CD4-positive, alpha-beta T cell treated with Interferon alpha-2 for 1 hour (primary cell): ENCODE measurements at regions not wholly inside any gene's neighbourhood (a gene's known extent, or its start where the extent isn't known, plus 50 kb on each side); places are given as distances from the start of the nearest gene placed in this dataset.

Experiments
- DNase-seq, 2 donors: peaks; one replicate each; pipeline ENCODE4 v3.0.0-alpha.2; 2020 to 2022

GRCh38 chr16:76193906-76194615 is 83.1 kb upstream of the CNTNAP4 start:
- DNase-seq, result no peak

- no peak for DNase-seq
Observed at GRCh38 chr16:76194616-76195015, 82.6 kb upstream of the CNTNAP4 start.

- DNase-seq, result no peak
Observed at GRCh38 chr16:76195056-76195455, 82.1 kb upstream of the CNTNAP4 start.

GRCh38 chr16:76195648-76196047 is 81.6 kb upstream of the CNTNAP4 start:
- no peak for DNase-seq

- no peak for DNase-seq
Observed at GRCh38 chr16:76197900-76198299, 79.3 kb upstream of the CNTNAP4 start.

GRCh38 chr16:76199681-76200220 is 77.5 kb upstream of the CNTNAP4 start:
- DNase-seq, result no peak

- no peak for DNase-seq
Observed at GRCh38 chr16:76201385-76201784, 75.8 kb upstream of the CNTNAP4 start.

- DNase-seq, result no peak
Observed at GRCh38 chr16:76204249-76204648, 73.0 kb upstream of the CNTNAP4 start.

GRCh38 chr16:76207270-76207669 is 69.9 kb upstream of the CNTNAP4 start:
- no peak for DNase-seq

GRCh38 chr16:76210157-76210556 is 67.0 kb upstream of the CNTNAP4 start:
- DNase-seq, result no peak

- no peak for DNase-seq
Observed at GRCh38 chr16:76213860-76214259, 63.3 kb upstream of the CNTNAP4 start.

GRCh38 chr16:76214856-76215255 is 62.3 kb upstream of the CNTNAP4 start:
- no peak for DNase-seq

- no peak for DNase-seq
Observed at GRCh38 chr16:76222087-76222486, 55.1 kb upstream of the CNTNAP4 start.

- DNase-seq, result no peak
Observed at GRCh38 chr16:76222853-76223252, 54.3 kb upstream of the CNTNAP4 start.

GRCh38 chr16:76226011-76226410 is 51.2 kb upstream of the CNTNAP4 start:
- no peak for DNase-seq

GRCh38 chr16:76226481-76226880 is 50.7 kb upstream of the CNTNAP4 start:
- DNase-seq, result no peak
